Liver (tissue), 3 donors: ENCODE measurements at regions not wholly inside any gene's neighbourhood (a gene's known extent, or its start where the extent isn't known, plus 50 kb on each side); places are given as distances from the start of the nearest gene placed in this dataset.

Experiments
- ATF3 ChIP-seq: IDR thresholded peaks from 2 replicates; pipeline ENCODE4 v1.6.1; 2016; ENCODE audit warnings: antibody characterized with exemption
- CTCF ChIP-seq: fragments of 150-350 bp; IDR thresholded peaks from 2 replicates; pipeline ENCODE4 v1.5.1; 2017; ENCODE audit warnings: improper control_type of control experiment, low read depth, low read length; ENCODE audit not compliant: missing input control
- EGR1 ChIP-seq, 2 donors: IDR thresholded peaks; 2 replicates each; pipeline ENCODE4 v1.6.1; 2016 to 2018; ENCODE audit warnings: antibody characterized with exemption in 2 of 2, low read depth in 2 of 2
- GABPA ChIP-seq, 2 donors: IDR thresholded peaks in 1 of 2; conservative IDR thresholded peaks in 1 of 2; 2 replicates each; pipeline ENCODE4 v1.6.1; 2016; ENCODE audit warnings: antibody characterized with exemption in 2 of 2, mild to moderate bottlenecking in 1 of 2, moderate library complexity in 1 of 2
- HNF4A ChIP-seq, 2 donors: conservative IDR thresholded peaks; 2 replicates each; pipeline ENCODE4 v1.6.1; 2016; ENCODE audit warnings: antibody characterized with exemption in 2 of 2, mild to moderate bottlenecking in 2 of 2
- JUND ChIP-seq, 2 donors: IDR thresholded peaks; 2 replicates each; pipeline ENCODE4 v1.6.1; 2016; ENCODE audit warnings: antibody characterized with exemption in 2 of 2
- NR2F2 ChIP-seq: IDR thresholded peaks from 2 replicates; pipeline ENCODE4 v1.6.1; 2016; ENCODE audit warnings: antibody characterized with exemption
- RAD21 ChIP-seq, 2 donors: IDR thresholded peaks; 2 replicates each; pipeline ENCODE4 v1.6.1; 2016; ENCODE audit warnings: antibody characterized with exemption in 2 of 2, mild to moderate bottlenecking in 2 of 2
- REST ChIP-seq: IDR thresholded peaks from 2 replicates; pipeline ENCODE4 v1.6.1; 2016; ENCODE audit warnings: antibody characterized with exemption, mild to moderate bottlenecking
- RXRA ChIP-seq, 2 donors: IDR thresholded peaks; 2 replicates each; pipeline ENCODE4 v1.6.1; 2017 to 2018; ENCODE audit warnings: antibody characterized with exemption in 2 of 2, mild to moderate bottlenecking in 1 of 2
- SP1 ChIP-seq: IDR thresholded peaks from 2 replicates; pipeline ENCODE4 v1.6.1; 2018; ENCODE audit warnings: antibody characterized with exemption, mild to moderate bottlenecking
- TAF1 ChIP-seq: conservative IDR thresholded peaks from 2 replicates; pipeline ENCODE4 v1.6.1; 2016; ENCODE audit warnings: antibody characterized with exemption, mild to moderate bottlenecking
- YY1 ChIP-seq: IDR thresholded peaks from 2 replicates; pipeline ENCODE4 v1.6.1; 2016; ENCODE audit warnings: antibody characterized with exemption, mild to moderate bottlenecking
- TF ChIP-seq, protein P1 (sequence below): IDR thresholded peaks from 2 replicates; pipeline ENCODE4 v1.6.1; 2016; ENCODE audit warnings: antibody characterized with exemption
- donor health status: healthy.
- donor health status: healthy.

GRCh38 chr22:47854680-47855079 is 1092.2 kb downstream of the TBC1D22A start:
- TF ChIP-seq CTCF (no peak), REST (no peak), TAF1 (no peak), SP1 (no peak), NR2F2 (no peak), ATF3 (no peak), YY1 (no peak), JUND (IDR thresholded peaks at IDR 0.05) (no peak), RAD21 (IDR thresholded peaks at IDR 0.05) (no peak), HNF4A (conservative IDR thresholded peaks at IDR 0.05) (no peak), GABPA (IDR thresholded peaks at IDR 0.05 in 1 of 2, conservative IDR thresholded peaks at IDR 0.05 in 1 of 2) (no peak), RXRA (IDR thresholded peaks at IDR 0.05) (no peak), EGR1 (IDR thresholded peaks at IDR 0.05; ENCODE audit: low read depth in 2 of 2) (no peak)
- TF ChIP-seq, protein P1, sequence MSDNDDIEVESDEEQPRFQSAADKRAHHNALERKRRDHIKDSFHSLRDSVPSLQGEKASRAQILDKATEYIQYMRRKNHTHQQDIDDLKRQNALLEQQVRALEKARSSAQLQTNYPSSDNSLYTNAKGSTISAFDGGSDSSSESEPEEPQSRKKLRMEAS, result no peak
